DMS153 treated with DMSO at 0.1 percent for 48 hours (cell line): ENCODE measurements at regions not wholly inside any gene's neighbourhood (a gene's known extent, or its start where the extent isn't known, plus 50 kb on each side); places are given as distances from the start of the nearest gene placed in this dataset.

ENCODE experiments used
- DNase-seq: peaks from one replicate; lab custom pipeline; 2025; ENCODE audit not compliant: unreplicated experiment; lab: John Stamatoyannopoulos, UW

DNA sequence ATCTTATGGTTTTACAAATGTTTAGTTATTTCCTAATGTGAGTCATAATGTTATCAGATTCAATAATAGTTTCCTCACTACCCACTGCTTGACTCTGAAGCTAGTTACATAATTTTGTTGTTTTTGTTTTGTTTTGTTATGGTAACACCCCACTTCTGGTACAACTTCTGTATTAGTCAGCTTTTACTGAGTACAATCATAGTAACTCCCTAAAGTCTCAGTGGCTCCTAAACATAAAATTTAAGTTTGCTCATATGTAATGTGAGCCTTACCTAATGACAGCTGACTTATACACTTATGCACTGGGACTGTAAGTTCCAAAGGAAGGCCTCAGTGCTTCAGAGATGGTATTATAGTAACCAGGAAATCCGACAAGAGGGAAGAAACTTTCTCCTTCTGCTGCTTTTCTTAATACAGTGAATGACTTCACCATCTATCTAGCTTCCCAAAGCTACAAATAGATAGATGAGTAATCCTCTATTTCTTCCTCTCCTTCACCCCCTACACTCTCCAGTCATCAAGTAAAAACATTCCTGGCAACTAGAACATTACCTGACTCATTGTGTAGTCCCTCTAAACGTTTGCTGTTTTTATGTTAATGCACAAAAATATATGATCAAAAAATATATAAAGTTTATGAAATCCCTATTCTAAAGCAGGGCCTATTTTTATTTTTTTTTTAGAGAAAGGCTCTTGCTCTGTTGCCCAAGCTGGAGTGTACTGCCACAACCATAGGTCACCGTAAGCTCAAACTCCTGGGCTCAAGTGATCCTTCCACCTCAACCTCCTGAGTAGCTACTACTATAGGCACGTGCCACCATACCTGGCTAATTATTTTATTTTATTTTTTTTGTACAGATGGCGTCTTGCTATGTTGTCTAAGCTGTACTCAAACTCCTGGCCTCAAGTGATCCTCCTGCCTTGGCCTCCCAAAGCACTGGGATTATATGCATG, 563.0 kb downstream of the SOX6 start:
- no peak for DNase-seq

DNA sequence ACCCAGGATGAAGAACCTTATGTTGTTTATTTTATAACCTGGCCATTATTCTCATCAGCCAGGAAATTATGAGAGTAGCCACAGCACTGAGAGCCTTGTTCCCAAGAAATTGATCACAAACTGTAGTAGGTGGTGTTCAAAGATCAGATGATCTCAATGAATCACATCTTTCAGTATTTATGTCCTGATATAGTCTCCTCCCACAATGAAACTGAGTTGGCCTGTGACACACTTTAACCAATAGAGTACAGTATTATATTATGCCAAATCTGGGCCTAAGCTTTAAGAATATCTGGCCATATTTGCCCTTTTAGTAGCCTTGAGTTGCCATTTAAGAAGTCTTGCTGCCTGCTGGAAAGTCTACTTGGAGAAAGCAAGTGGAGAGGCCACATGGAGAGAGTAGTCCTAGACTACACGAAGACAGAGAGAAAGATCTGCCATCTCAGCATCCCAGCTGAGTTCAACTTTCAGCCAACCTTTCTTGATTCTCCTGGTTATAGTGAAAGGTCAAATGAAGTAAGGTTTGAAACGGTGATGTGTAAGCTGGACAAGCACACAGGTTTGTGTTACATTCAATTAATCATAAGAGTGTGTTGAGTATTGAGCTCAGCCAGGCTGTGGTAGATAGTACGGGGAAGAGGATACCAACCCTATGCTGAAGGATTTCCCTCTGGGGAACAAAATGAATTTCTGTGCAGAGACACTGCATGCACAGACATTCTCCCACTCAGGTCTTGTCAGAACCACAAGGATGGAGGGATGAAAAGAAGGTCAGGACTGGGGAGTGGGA, 561.8 kb downstream of the SOX6 start:
- DNase-seq, result no peak

DNA sequence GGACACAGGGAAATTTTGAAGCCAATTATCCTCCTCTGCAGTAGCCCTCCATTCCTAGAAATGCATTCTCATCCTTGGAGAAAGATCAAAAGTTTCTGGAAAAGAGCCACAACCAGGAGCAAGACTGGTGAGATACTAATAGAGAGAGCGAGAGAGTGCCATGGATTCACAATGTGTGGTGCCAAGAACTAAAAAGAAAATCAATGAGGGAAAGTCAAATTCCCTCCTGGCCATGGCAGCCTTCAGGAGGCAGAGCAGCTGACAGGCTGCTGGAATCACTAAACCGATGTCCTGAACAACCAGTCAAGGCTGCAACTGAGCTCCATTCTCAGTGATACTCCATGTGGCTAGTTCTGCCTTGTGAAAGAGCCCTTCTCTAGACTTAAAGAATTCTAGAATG, 561.0 kb downstream of the SOX6 start:
- no peak for DNase-seq

DNA sequence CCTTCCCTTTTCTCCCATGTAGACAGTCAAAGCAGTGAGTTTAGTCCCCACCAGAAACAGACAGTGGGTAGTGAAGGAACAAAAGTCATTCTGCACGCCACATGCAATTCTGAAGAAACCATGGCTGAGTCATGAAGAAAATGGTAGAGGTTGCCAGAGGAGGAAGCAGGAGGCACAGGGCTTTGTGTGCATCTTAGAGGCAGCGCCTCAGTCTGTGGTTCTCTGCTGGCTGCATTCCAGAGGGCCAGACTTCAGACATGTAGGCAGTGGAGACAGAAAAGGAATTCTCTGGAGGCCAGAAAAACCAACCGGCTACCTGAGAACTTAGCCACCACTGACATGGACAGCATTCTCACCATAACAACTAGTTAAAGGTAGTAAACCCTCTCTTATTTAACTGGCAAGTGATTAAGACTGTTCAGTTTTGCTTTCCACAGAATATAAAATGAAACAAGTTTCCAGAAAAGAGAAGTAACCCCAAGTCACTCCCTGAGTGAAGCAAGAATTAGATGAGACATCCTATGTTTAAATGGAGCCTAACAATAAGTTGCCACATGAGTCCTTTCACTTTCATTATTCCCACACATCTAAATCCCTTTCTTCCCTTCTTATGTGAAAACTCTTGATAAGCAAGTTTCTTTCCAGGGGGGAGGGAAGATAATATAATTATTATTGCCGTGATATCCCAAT, 556.1 kb downstream of the SOX6 start:
- no peak for DNase-seq

DNA sequence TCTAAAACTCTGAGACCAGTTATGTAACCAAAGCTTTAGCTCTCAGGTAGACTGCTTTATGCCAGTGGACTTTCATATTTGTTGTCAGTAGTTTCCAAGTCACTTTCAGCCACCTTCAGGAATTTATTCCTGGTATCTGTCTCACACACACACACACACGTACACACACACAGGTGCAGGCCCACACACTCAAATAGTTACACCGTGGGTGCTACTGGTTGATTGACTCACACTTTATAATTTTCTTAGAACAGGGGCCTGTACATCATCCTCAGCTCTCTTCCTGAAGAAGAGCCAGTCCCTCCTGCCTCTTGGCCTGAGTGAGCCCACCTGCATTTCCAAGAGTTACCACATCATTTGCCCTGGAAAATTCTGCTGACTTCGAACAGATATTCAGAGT, 555.2 kb downstream of the SOX6 start:
- DNase-seq, result no peak

DNA sequence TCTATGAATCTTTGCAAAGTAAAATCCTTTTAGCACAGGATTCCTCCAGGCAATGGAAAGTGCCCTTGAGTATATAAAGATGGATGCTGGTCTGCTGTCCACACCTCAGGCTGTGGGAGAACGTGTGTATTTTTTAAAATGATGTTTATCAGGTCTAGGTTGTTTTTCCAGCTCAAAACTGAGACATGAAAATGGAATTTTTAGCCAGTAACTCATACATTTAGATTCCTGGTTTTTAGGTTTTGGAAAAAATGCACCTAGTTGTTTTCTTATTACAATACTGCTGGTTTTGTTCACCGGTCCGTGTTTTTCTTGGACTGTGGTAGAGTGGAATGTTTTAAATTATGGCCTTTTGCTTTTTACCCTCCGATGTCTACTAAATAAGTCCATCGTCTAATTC, 554.7 kb downstream of the SOX6 start:
- no peak for DNase-seq

DNA sequence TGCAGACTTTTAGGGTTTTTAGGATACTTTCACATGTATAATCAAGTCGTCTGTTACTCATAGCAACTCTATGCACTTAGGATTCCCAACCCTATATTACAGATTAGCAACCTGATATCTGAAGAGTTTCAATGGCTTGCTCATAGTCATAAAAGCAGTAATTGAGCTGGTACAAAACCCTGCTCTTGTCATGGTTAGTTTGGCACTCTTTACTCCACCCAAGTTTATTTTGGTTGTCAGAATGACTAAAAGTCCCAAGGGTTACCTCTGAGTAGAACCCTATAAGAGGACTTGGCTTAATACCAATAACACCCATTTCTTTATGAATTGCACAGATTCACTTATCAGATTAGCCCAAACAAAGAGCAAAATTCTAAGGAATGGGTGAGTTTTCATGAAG, 550.6 kb downstream of the SOX6 start:
- DNase-seq, result no peak

DNA sequence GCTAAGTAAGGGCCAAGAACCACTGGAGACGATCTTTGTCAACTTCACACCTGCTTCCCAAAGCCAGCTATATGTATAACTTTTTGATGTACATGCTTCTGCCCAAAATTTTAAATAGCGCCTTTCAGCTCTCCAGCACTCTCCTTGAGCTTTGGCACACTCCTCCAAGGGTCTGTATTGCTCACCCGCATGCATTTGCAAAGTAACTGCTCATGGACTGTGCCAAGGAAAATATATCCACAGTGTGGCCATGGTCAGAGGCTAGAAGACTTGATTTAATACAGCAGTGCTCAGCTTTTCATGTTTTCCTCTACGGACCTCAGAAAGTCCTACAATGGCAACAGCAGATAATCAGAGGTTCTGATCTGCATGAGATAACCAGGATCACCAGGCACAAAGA, 550.1 kb downstream of the SOX6 start:
- DNase-seq, result no peak

DNA sequence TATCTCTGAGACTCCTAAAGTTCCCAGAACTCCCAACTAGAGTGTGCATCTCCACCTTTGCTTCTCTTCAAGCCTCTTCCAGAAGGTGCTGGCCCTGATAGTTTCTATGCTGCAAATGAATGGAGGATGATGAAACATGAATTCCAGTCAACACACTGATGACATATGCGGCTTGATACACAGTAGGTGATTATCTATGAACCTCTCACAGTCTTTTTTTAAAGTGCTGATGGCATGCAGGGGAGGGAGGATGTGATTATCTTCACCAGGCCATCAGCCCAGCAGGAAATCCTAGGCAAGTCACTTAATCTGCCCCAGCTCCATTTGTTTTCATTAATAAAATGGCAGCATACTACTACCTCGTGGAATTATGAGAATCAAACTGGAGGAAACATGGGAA, 548.5 kb downstream of the SOX6 start:
- no peak for DNase-seq

DNA sequence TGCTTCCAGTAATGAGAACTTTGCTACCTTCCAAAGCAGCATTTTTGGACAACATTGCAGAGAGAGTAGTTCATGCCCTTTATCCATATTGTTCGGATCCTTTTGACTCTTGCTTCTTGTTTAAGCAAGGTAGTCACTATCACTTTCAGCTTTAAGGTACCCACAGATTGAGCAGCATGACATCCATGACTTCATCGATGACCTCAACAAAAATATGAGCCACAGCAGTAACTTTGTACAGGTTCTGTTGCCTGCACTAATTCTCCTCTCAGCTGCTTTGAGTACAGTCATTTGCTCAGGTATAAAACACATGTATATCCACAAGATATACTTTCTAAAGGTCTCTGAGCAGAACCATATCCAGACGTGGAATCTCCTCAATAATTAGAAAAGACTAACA, 546.3 kb downstream of the SOX6 start:
- DNase-seq, result no peak

DNA sequence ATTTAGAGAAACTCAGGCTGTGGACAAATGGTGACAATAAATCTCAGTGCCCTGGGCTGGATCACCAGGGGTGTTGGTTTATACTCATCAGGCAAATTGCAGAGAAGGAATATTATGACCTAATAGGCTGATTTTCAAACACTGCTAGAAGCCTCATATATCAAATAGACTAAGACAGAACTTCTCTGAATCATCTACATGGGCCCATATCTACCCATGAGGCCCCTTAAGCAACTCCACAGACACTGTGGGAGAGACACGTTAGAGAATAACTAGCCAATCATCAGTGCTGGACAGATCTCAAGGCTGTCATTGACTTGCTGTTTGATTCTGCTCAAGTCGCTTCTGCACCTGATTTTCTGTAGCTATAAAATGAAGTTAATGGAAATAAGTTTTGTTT, 545.8 kb downstream of the SOX6 start:
- DNase-seq, result no peak

DNA sequence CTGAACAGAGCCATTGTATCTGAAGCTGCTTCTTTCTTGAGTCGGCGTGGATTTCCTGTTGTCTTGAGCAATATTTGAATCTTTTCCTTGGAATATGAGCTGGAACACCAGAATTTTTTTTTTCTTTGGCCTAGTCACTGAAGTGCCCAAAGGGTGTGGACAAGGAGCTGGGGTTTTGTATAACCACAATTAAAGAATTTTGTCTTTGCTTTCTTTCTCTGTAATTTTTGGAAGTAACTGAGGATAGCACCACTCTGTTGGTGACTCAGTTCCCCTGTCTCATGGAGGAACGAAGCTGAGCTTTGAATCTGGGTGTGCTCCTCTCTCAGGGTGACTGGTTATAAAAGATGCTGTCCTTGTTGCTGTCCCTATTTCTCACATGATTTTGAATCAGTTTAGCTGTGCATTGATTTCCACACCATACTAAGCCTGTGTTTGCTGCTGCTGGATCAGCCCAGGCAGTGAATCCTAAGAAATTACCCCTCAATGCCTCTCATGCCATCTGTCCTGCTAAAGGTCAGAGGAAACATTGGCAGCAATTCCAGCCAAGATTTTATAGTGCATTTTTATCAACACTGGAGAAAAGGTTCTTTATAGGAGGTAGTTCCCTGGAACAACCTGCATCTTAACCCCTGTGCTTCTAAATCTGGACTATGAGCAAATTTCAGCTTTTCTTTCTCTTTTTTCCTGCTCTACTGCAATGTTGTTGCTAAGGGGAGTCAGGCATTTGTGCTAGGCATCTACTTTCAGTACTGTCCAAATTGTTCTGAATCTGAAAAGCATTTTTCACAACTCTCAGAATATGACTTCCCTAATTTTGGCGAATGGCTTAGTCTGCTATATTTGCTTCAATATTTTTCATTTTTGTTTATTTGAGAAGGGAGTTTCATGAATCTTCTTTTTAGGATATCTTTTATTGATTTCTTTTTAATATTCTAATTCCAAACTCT, 540.8 kb downstream of the SOX6 start:
- DNase-seq, result no peak

DNA sequence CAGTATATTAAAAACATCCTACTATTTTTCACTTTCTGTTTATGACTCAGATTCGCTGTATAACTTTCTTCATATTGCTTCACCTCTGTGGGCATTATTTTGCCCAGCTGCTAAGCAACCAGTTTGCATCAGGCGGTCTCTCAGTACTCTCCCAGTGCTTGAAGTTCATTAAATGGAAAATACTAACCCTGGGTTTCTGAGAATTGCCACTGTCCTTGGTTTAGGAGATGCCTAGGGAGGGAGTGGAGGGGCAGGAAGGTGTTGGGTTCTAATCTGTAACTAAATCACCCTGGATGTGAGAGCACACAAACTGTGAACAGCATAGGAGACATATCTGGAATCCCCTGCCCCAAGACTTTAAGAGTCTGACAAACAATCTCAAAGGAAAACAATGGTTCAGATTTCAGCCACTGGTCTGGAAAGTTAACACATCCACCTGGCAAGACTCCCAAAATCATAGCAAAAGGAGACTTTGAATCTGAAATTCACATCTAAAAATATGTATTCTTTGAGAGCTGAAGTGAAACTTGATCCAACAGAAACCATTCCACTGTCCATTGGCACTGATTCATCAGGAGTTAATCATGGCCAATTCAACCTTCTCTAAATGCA, 540.0 kb downstream of the SOX6 start:
- DNase-seq, result no peak

DNA sequence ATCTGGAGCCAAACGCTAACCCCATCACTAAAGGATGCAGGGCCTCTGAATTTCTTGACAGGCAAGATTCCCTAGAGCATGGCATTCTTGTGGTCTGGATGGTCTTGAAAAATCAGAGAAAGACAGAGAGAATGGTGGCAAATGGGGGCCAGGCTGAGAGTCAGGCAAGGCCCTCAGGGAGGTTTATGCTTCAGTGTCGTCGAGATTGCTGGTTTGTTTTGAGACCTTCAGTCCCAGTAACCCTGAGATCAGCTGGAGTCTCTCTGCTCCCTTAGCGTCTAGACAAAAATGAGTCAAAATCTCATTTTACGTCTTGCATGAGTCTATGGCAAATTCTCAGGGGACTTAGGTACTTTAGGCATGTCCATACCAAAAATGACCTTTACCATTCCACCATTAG, 539.3 kb downstream of the SOX6 start:
- no peak for DNase-seq

DNA sequence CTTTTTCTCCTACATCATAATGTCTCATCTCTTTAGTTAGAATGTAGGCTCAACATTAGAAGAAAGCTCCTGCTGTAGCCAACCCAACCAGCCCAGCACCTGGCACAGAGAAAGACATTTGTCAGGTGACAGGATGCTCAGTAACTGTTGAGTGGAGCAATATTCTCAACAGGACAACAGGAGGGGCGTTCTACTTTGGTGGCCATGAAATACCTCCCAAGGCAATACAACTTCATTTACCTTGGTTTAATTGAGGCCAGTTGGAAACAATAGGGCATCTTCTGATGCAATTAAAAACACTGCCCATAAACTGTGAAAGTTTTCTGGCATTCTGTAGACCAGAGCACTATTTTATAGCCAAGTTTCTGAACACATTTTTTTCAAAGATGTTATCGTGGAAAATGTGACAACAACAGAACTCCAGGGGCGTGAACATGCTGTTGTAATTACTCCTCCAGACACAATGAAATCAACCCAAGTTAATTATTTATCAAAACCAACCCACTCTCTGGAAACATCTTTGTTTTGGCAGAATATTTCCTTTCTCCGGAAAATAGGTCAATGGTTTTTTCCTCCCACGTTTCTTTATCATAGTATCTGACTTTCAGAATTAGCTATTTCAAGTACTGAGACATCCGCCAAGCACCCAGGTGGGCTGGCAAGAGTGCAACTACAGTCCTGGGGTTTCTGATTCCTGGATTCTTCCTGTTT, 538.1 kb downstream of the SOX6 start:
- DNase-seq, result no peak

DNA sequence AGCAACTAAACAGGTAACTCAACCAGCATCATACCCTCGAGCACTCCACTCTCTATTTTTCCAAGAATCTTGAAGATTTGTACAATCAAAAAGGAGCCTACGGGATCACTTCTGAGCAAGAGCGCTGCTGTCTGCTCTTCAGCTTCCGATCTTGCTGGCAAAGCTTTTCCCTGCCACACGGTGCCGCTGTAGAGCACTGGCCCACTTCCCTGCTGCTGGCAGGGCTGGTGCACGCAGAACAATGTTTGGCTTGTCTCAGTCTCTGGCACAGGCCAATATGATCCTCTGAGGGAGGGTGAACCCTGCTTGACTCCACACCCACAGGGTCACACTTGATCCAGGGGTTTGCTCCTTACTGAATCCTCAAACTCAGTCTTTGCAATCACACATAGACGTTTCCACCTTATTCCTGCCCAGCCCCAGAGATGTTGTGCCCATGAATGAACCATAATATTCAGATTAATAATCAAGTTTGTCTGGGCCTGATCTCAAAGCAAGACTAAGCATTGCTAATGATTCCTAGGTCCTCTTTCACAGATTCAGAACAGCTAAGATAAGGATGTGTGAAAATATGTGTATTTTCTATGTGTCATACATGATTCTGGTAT, 536.6 kb downstream of the SOX6 start:
- DNase-seq, result no peak

DNA sequence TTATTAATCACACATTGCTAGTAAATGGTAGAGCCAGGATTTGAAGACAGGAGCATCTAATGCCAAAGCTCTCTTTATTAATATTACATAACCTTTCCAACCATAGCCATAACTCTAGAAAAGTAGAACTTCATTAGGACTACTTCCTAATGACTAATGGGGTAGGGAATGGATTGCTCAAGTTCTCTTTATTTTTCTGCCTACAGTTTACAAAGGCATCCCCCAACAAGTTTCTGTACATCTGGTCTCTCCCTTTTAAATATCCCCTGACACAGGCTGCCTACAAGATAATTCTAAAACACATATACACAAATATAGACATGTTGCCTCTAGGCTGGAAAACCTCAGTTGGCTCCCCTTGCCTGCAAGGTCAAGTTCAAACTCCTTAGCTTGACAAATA, 534.9 kb downstream of the SOX6 start:
- DNase-seq, result no peak

DNA sequence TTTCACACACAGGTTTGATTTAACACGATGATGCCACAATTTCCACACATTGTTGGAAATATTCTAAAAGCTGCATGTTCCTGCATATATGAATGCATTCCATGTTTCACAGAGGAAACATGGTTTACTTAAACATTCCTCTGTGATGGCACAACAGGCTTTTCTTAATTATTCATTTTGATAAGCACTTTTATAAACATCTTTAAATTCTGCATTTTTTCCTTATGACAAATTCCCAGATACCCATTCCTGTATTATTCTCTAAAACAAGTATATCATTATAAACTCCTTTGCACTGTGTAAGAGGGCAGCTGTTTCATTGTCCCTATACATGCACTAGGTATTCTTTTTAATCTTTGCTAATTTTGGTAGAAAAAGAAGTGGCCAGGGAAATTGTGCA, 532.3 kb downstream of the SOX6 start:
- no peak for DNase-seq

DNA sequence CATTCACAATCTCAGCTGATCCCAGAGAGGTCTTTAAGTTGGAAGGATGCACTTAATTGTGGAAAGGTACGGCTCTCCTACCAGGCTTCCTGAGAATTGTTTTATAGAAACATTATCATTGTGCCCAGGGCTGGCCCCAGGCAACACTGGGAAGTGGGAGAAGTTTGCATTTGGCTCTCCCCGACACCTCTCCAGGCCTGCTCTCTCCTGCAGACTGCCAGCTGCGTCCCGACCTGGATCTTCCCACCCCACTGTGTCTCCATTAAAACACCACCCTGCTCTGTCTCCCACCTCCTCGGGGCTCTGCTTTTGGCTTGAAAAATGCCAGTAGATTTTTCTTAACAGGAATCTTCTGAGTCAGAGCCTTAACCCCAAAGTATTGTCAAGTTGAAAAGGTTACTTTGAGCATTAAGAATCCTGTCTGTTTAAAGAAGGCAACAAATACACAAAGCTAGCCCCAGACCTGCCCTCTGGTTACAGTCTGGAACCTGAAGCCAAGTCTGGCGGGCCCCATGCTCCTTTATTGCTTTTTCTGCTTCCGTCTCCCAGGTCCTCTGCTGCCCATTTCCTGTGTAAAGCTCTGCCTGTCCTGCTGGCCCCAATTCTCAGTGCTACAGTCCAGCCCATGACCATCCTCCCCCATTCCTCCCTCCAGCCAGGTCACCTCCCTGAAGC, 530.2 kb downstream of the SOX6 start:
- no peak for DNase-seq
